ENCODE measurements at regions not wholly inside any gene's neighbourhood (a gene's known extent, or its start where the extent isn't known, plus 50 kb on each side); places are given as distances from the start of the nearest gene placed in this dataset.

GRCh38 chr14:101463566-101464171 is 97.6 kb upstream of the DIO3 start:
- DNase-seq, result no peak

- DNase-seq, result no peak
Observed at GRCh38 chr14:101464310-101464983, 96.8 kb upstream of the DIO3 start.

GRCh38 chr14:101464984-101465794 is 96.1 kb upstream of the DIO3 start:
- no peak for DNase-seq

GRCh38 chr14:101465795-101466448 is 95.4 kb upstream of the DIO3 start:
- DNase-seq, result no peak

GRCh38 chr14:101466456-101467180 is 94.7 kb upstream of the DIO3 start:
- DNase-seq, result no peak

GRCh38 chr14:101467181-101467926 is 93.9 kb upstream of the DIO3 start:
- no peak for DNase-seq

- no peak for DNase-seq
Observed at GRCh38 chr14:101469382-101470247, 91.7 kb upstream of the DIO3 start.

GRCh38 chr14:101470266-101470665 is 91.0 kb upstream of the DIO3 start:
- DNase-seq, result no peak

GRCh38 chr14:101471723-101472517 is 89.4 kb upstream of the DIO3 start:
- DNase-seq, result no peak

GRCh38 chr14:101472518-101472849 is 88.8 kb upstream of the DIO3 start:
- DNase-seq, result no peak

GRCh38 chr14:101473045-101473729 is 88.1 kb upstream of the DIO3 start:
- no peak for DNase-seq

- DNase-seq, result no peak
Observed at GRCh38 chr14:101473795-101474562, 87.3 kb upstream of the DIO3 start.

GRCh38 chr14:101474563-101475455 is 86.5 kb upstream of the DIO3 start:
- DNase-seq, result no peak

GRCh38 chr14:101475456-101476257 is 85.6 kb upstream of the DIO3 start:
- no peak for DNase-seq

GRCh38 chr14:101476258-101476915 is 84.9 kb upstream of the DIO3 start:
- no peak for DNase-seq

- DNase-seq, result no peak
Observed at GRCh38 chr14:101476916-101477553, 84.3 kb upstream of the DIO3 start.

Data from DMS153 (cell line).